ENCODE measurements at regions not wholly inside any gene's neighbourhood (a gene's known extent, or its start where the extent isn't known, plus 50 kb on each side); places are given as distances from the start of the nearest gene placed in this dataset.

DNA sequence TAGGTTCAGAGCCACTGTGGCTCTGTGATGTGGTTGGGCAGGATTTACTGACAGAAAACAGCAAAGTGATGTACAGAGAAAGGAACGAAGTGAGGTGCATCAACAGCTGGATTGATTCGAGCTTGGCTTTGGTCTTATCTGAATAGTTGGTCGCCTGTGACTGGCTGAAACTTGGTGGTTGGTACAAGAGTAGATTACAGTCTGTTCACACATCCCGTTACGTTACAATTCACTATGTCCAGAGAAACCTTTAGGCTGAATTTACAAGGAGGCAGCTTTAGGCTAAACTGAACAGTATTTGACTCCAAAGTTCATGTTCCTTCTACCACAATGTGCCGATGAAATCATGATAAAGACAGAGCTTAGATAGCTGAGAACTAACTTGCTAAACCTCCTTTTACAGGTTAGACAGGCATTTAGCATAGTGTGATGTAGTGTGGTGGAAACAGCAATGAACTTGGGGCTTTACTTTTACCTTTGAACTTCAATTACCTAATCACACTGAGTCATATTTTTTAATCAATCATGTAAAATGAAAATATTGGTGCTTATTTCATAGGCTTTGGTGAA, 210.2 kb upstream of the PUM3 start:
- TF ChIP-seq, protein P1, sequence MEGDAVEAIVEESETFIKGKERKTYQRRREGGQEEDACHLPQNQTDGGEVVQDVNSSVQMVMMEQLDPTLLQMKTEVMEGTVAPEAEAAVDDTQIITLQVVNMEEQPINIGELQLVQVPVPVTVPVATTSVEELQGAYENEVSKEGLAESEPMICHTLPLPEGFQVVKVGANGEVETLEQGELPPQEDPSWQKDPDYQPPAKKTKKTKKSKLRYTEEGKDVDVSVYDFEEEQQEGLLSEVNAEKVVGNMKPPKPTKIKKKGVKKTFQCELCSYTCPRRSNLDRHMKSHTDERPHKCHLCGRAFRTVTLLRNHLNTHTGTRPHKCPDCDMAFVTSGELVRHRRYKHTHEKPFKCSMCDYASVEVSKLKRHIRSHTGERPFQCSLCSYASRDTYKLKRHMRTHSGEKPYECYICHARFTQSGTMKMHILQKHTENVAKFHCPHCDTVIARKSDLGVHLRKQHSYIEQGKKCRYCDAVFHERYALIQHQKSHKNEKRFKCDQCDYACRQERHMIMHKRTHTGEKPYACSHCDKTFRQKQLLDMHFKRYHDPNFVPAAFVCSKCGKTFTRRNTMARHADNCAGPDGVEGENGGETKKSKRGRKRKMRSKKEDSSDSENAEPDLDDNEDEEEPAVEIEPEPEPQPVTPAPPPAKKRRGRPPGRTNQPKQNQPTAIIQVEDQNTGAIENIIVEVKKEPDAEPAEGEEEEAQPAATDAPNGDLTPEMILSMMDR (IDR thresholded peaks at IDR 0.05): no peak
- TF ChIP-seq POLR2A (IDR thresholded peaks at IDR 0.05): no peak

Data from heart left ventricle (tissue), 13 donors.